MM.1S (cell line): ENCODE measurements at regions not wholly inside any gene's neighbourhood (a gene's known extent, or its start where the extent isn't known, plus 50 kb on each side); places are given as distances from the start of the nearest gene placed in this dataset.

Source experiments
- EZH2 ChIP-seq: fragments of 300-600 bp; sonication (generic); optimal IDR thresholded peaks from 2 replicates; pipeline ENCODE3; 2017; ENCODE audit warnings: low read depth, mild to moderate bottlenecking, antibody characterized with exemption, low read length, mixed read lengths
- EZH2phosphoT487 ChIP-seq: fragments of 300-600 bp; sonication (generic); IDR thresholded peaks from 2 replicates; pipeline ENCODE4 v1.6.1; 2018; ENCODE audit warnings: antibody characterized with exemption, low read length
- TF ChIP-seq, protein P1 (sequence below): fragments of 300-600 bp; sonication (generic); IDR thresholded peaks from 2 replicates; pipeline ENCODE4 v1.5.1; 2016; ENCODE audit warnings: antibody characterized with exemption, low read length, mixed read lengths

DNA sequence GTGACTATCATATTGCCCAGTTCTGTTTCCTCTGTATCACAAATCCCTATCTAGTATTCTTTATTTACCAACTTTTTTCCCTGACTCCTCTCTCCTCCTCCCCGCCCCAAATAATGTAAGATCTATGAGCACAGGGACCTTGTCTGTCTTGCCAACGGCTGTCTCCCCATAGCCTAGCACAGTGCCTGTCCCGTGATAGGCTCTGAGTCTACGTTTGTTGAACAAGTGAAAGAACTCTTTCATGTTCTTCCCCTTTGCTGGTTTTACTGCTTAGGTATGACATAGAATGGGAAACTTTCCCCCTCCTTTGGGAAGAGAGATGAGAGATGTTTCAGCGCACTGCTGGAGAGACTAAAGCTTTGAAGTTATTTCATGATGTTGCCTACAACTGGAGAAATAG lies 367.0 kb downstream of the PRDM2 start:
- TF ChIP-seq, protein P1, sequence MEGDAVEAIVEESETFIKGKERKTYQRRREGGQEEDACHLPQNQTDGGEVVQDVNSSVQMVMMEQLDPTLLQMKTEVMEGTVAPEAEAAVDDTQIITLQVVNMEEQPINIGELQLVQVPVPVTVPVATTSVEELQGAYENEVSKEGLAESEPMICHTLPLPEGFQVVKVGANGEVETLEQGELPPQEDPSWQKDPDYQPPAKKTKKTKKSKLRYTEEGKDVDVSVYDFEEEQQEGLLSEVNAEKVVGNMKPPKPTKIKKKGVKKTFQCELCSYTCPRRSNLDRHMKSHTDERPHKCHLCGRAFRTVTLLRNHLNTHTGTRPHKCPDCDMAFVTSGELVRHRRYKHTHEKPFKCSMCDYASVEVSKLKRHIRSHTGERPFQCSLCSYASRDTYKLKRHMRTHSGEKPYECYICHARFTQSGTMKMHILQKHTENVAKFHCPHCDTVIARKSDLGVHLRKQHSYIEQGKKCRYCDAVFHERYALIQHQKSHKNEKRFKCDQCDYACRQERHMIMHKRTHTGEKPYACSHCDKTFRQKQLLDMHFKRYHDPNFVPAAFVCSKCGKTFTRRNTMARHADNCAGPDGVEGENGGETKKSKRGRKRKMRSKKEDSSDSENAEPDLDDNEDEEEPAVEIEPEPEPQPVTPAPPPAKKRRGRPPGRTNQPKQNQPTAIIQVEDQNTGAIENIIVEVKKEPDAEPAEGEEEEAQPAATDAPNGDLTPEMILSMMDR: no peak
- TF ChIP-seq EZH2 (no peak), EZH2phosphoT487 (no peak)
